IPS DF 4.7 (cell line): ENCODE measurements at regions not wholly inside any gene's neighbourhood (a gene's known extent, or its start where the extent isn't known, plus 50 kb on each side); places are given as distances from the start of the nearest gene placed in this dataset.
"Not testable (repeated sequence)": the region's sequence is repeated elsewhere in the genome, so short reads cannot be mapped to it uniquely, and the experiment has no call there.

ENCODE experiments used
- DNase-seq: peaks from one replicate; pipeline ENCODE4 v3.0.0-alpha.2; 2013; ENCODE audit warnings: low spot score; ENCODE audit errors: extremely low read depth

DNA sequence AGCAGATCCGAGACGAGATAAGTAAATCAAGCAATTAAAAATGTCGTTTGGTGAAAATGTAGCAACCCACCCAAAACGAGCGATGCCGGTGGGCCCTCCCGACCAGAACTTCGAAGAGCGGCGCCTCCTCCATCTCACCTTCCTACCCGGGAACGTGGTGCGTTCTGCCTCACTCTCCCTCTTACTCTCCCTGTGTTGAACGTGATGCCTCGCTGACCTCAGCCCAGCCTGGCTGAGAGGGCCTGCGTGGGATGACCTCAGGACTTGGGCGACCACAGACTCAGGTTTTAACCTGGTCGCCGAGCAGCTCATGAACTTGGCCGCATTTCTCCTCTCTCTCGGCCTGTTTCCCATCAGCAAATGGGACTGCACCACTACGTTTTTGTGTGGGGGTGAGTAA, 69.7 kb upstream of the RPL38 start:
- no peak for DNase-seq

DNA sequence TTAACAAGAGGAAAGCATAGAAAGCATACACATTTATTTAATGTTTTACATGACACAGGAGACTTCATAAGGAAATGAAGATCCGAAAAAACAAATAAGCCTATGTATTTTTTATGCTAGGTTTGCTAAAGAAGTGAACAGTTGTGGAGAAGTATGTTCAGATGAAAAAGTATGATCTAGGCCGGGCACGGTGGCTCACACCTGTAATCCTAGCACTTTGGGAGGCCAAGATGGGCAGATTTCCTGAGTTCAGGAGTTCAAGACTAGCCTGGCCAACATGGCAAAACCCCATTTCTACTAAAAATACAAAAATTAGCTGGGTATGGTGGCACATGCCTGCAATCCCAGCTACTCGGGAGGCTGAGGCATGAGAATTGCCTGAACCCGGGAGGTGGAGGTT, 69.2 kb upstream of the RPL38 start:
- not testable (repeated sequence) for DNase-seq

DNA sequence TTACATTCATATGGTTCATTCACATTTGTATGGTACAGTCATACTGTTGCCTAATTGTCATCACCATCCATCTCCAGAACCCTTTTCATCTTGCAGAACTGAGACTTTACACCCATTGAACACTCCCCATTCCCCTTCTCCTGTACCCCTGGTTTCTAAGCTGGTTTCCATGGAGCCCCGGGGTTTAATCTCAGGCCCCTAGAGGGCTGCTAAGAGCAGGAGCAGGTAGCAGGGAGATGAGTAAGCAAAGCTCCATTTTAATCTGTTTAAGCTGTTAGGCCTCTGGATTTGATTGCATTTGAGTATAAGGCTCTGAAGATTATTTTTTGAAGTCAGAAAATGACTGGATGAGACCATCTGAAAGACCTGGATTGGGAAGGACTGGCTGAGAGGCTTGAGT, 68.5 kb upstream of the RPL38 start:
- no peak for DNase-seq

DNA sequence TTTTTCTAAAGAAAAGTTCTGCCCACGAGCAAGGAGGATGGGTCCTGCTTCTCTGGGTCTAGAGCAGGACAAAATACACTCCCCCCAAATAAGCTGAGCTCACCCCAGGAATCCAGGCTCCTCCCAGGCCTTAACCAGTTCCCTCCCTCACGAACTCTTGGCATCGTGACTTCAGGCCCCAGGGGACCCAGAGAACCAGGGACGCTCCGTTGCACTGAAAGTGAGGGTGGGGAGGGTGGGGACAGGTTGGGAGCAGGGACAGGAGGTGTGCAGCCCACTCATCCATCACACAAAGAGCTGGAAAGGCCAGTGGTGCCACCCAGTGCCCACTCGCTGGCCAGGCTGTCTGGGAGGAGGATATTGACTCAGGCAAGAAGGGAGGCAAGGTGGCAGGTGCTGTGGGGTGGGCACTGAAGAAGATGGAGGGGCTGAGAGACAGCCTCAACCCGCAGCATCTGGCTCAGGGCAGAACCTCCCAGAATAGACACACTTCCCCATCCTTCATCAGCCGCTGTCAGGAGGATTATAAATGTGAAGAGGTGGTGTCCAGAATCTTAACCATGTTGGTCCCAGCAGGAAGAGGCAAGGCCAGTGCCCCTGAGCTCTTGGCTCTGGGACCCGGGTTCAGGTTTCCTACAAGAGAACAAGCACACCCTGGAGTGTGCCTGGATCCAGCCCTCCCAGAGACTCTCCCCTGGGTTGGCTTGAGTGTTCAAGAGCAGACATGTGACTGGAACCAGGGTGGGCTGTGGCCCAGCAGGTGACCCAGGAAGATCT, 67.9 kb upstream of the RPL38 start:
- no peak for DNase-seq

- no peak for DNase-seq
Measured at GRCh38 chr17:74137416-74137815, 66.1 kb upstream of the RPL38 start.

- no peak for DNase-seq
Measured at GRCh38 chr17:74139120-74139519, 64.4 kb upstream of the RPL38 start.

GRCh38 chr17:74140282-74140681, 63.2 kb upstream of the RPL38 start:
- no peak for DNase-seq

DNA sequence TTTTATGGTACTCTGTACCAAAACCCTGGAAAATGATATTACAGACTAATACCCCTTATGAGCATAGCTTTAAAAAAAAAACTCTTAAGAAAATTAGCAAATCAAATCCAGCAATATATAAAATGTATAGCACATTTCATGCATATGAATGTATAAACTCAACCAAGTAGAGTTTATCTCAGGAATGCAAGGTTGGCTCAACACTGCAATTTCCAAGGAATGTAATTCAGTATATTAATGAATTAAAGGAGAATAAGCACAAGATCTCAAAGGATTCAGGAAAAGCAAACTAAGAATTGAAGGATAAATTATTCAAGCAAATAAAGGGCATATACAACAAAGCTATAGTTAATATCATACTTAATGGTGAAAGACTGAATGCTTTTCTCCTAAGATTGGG, 61.9 kb upstream of the RPL38 start:
- DNase-seq, result no peak

GRCh38 chr17:74143318-74143717, 60.2 kb upstream of the RPL38 start:
- not testable (repeated sequence) for DNase-seq

GRCh38 chr17:74145756-74146155, 57.7 kb upstream of the RPL38 start:
- DNase-seq, result no peak

- DNase-seq, result no peak
Measured at GRCh38 chr17:74146196-74146595, 57.3 kb upstream of the RPL38 start.

DNA sequence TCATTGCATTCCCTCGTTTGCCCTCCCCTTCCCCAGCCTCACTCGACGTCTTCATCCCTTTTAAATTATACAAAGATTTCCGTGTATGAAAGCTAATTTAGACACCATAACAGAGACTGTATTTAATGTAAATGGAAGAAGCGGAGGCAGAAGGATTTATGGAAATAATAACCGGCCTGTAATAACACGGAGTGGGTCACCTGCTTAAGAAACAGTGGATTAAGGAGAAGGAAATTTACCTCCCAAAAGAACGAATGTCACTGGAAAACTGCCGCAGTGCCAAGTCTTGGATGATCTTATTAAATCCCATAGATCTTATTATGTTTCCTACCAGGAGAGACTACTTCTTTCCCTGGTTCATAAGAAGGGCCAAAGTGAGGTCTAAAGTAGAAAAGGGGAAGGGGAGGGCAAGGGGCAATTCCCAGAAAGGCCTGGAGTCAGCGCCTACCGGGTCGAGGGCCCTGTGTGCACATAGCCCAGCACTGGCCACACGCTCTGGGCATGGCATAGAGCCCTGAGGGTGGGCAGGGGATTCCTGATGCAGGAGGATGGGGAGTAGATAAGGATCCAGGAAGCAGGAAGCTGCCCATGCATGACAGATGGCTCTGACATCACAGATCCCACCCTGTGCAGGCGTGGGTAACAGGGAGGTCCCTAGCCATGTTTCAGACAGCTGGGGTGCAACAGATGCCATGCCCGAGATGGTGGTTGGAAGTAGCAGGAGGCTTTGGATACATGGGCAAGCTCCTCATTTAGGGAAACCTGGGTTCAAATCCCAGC, 56.2 kb upstream of the RPL38 start:
- no peak for DNase-seq

- DNase-seq, result no peak
Measured at GRCh38 chr17:74147966-74148365, 55.5 kb upstream of the RPL38 start.

DNA sequence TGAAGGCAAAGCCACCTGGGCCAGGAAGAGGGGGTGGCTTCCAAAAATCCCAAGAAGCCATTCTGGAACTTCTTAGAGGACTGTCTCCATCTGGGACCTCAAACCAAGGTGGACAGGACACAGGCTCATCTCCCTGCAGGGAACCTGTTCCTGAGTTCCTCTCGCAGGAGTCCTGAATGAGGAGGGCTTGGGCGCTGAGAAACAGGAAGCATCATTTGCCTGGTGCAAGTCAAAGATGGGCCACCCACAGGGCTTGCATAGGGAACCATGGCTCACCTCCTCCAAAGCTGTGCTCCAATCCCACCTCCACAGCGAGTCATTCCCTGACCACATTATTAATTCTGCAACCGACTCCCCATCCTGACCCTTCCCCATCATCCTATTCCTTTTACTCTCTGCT, 55.0 kb upstream of the RPL38 start:
- DNase-seq, result no peak

DNA sequence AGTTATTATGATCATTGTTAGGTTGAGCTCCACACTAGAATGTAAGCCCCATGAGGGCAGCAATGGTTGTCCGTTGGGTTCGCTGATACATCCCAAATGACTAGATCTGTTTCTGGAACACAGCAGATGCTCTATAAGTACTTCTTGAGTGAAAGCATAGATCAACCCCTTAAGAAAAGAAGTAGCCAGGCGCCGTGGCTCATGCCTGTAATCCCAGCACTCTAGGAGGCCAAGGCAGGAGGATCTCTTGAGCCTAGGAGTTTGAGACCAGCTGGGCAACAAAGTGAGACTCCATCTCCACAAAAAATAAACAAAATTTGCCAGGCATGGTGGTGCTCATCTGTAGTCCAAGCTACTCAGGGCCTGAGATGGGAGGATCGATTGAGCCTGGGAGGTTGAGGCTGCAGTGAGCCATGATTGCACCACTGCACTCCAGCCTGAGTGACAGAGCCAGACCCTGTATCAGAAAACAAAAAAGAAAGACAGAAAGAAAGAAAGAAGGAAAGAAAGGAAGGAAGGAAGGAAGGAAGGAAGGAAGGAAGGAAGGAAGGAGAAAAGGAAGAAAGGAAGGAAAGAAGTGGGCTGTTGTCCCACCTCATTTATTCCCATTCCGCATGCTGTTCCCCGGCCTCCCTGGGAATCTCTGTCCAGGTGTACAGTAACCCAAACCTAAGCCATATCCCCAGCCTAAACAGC, 54.4 kb upstream of the RPL38 start:
- DNase-seq, result no peak

DNA sequence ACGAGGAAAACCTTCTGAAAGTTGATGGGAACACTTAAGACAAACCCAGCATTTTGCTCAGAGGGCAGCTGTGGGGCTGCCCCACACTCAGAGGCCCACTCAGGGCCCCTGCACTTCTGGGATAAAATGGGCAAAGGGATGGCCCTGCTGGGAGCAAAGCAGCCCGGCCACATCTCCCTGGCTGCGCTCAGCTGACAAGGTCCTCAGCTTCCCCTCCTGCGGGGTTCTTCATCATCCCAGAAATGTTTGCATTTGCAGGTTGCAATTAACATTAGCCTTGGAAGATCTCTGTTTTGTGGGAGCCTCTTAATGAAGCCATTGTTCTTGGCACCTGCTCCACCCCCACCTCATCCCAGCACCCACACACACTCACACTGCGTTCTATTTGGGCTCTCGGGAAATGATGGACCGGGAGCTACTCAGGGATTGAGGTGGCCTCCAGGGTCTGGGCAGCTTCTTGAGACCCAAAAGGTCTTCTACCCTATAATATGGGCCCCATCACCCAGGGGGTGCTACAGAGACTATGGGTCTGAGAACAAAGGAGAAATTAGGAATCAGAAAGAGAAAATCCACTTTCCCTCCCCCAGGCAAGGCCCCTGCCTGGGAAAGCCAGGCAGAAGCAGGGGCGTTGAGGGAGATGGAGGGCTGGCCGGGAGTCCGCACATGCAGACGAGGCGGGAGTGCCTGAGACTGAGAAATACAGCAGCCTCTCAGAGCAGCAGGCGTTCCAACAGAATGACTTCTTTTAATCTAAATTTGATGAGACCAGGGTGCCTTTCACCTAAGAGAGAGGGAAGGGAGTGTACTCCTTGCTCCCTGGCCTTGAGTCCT, 53.7 kb upstream of the RPL38 start:
- DNase-seq, result no peak

DNA sequence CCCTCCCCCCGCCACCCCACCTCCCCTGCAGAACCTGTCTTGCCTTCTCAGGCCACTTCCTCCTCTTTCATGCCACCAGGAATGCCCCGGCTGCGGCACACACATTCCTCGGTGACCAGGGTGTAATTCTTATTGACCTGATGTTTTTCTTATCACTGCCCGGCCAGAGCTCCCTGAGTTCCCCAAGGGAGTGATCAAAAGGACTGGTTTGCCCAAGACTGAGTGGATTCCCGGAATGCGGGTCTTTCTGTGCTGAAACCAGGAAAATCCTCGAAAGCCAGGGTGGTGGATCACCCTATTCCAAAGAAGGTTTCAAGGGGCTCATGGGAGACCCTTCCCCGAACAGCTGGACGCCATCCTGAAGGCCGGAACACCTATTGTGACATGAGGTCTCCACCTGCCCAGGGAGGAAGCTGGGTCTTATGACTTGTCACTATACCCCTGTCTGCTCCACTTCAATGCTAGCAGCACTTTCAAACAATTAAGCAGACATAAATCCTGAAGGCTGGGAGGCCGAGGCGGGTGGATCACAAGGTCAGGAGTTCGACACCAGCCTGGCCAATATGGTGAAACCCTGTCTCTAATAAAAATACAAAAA, 53.0 kb upstream of the RPL38 start:
- no peak for DNase-seq

DNA sequence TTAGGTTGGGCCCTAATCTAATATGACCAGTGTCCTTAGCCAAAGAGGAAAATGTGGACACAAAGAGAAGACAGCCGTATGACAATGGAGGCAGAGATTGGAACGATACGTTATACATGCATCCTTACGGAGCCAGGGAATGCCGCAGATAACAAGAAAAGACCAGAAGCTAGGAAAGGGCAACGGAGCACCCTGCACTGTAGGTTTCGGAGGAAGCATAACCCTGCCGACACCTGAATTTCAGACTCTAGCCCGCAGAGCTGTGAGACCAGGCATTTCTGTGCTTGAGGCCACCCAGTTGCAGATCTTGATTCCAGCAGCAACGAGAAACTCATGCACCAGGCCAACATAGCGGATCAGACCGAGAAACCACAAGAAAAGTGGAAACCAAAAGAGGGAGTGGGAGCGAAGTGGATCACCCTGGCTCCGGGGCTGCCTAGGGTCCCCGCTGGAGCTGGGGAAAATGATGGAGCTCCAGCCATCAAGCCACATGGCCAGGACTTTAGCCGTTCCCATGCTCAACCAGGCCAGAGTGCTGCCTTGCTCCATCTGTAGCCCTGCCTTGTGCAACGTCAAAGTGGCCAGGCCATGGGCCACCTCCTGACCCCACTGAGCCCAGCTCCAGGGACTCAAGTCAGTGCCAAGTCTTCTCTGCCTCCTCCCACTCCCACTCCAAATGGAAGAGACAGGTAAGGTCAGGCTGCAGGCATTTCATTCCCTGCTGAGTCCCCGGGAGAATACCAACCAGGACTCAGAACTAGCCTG, 51.7 kb upstream of the RPL38 start:
- no peak for DNase-seq

DNA sequence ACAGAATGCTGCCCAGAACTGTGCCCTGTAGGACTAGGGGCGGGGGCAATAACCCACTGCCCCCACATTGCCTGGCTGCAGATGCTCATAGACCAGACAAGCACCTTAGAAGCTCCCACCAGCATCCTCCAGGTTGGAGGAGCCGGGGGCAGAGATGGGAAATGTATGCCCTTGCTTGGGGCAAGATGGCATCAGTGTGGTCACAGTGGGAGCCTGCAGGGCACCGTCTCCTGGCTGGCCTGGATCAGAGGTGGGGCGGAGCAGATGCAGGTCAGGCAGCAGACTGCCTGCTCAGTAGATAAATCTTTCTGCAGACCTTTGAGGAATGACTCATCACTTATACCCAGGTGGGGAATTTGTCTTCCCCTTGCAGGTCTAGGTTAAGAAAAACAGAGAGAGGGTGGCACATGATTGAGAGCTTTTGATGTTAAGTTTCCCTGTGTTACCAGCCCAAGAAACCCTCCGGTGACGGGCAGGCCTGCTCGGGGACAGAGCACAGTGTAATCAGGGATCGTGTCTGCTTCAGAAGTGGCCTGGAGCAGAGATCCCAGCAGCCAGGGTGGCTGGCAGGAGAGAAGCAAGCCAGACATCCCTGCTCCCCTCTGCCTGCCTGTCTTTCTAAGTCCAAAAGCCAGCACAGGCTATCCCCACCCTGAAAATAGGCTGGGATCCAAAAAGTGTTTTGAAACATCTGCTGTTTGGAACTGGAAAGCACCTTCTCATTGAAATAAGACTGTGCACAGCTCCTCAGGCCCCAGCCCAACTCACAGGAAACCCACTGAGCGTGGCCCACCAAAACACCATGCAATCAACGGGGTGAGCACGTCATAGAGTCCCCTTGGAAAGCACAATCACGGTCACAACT, 50.7 kb upstream of the RPL38 start:
- no peak for DNase-seq
